Stomach (tissue), 4 donors: ENCODE measurements at regions not wholly inside any gene's neighbourhood (a gene's known extent, or its start where the extent isn't known, plus 50 kb on each side); places are given as distances from the start of the nearest gene placed in this dataset.

Experiments
- POLR2A ChIP-seq, 4 donors: fragments of 450-650 bp; IDR thresholded peaks; one replicate each; pipeline ENCODE4 v1.6.1; 2016; ENCODE audit warnings: antibody characterized with exemption in 4 of 4, control low read depth in 2 of 4, mild to moderate bottlenecking in 1 of 4, moderate library complexity in 1 of 4
- TF ChIP-seq, protein P1 (sequence below), 7 experiments: fragments of 450-650 bp in 4 of 7; fragments of 200-600 bp in 3 of 7; sonication (generic) in 3 of 7; IDR thresholded peaks; one replicate each; pipeline ENCODE4 v1.5.1; 2016 to 2019; ENCODE audit warnings: antibody characterized with exemption in 7 of 7, control low read depth in 2 of 7, mild to moderate bottlenecking in 1 of 7

DNA sequence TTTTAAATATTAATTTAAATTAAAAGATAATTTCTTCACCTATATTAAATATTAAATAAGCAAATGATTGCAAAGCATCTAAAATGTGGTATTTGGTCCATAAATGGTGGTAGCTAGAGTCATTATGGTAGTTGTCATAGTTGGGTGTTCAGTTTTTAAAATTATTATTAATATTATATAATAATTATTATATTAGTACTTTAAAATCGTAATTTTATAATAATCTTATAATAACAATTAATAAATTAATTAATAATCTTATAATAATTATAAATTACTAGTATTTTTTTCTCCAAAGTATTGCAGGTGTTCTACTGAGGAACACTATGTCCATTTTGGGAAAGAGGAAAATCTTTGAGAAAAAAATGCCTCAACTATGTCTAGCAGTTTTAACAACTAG, 835.5 kb upstream of the GCFC2 start:
- TF ChIP-seq, protein P1, sequence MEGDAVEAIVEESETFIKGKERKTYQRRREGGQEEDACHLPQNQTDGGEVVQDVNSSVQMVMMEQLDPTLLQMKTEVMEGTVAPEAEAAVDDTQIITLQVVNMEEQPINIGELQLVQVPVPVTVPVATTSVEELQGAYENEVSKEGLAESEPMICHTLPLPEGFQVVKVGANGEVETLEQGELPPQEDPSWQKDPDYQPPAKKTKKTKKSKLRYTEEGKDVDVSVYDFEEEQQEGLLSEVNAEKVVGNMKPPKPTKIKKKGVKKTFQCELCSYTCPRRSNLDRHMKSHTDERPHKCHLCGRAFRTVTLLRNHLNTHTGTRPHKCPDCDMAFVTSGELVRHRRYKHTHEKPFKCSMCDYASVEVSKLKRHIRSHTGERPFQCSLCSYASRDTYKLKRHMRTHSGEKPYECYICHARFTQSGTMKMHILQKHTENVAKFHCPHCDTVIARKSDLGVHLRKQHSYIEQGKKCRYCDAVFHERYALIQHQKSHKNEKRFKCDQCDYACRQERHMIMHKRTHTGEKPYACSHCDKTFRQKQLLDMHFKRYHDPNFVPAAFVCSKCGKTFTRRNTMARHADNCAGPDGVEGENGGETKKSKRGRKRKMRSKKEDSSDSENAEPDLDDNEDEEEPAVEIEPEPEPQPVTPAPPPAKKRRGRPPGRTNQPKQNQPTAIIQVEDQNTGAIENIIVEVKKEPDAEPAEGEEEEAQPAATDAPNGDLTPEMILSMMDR (IDR thresholded peaks at IDR 0.05), result no peak
- no peak for TF ChIP-seq POLR2A (IDR thresholded peaks at IDR 0.05)
